ENCODE measurements at regions not wholly inside any gene's neighbourhood (a gene's known extent, or its start where the extent isn't known, plus 50 kb on each side); places are given as distances from the start of the nearest gene placed in this dataset.
"Not testable (repeated sequence)": the region's sequence is repeated elsewhere in the genome, so short reads cannot be mapped to it uniquely, and the experiment has no call there.

DNA sequence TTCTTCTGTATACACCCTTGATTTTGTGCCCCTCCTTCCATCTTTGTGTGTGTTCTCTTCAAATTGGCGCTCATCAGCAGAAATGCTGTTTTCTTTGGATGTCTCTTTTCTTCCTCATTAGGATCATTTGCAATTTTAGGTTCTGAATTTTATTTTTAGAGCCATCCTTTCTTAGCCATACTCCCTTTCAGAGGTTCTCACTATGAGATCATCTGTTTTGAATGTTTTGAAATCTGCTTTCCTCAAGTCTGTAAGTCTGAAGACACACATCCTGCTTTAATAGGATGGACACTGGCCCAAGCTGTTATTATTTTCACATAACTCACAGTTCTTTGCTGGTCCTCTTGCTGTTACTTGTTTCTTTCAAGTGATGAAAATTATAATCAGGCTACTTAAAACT, 124.8 kb downstream of the BDH1 start:
- DNase-seq: peak; percentile 66

DNA sequence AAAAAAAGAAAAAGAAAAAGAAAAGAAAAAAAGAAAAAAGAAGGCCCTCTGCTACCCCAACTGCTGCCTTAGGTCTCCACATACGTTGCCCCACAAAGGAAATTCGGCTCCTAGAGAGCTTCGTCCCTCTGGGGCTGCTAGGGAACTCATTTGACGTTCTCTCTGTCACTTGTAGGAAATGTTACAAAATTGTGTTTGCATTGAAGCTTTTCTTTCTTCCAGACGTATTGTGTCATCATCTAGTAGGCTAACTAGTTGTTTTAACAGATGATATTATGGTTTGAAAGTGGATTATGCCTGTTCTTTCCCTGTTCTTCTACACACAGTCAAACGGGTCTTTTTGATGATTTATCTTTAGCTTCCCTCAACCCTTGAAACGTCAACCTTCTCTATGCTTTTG, 125.3 kb downstream of the BDH1 start:
- DNase-seq: peak; percentile 39

GRCh38 chr3:197428952-197429351, 126.8 kb downstream of the BDH1 start:
- no peak for DNase-seq

GRCh38 chr3:197428117-197428801, 127.5 kb downstream of the BDH1 start:
- DNase-seq: peak; percentile 82

DNA sequence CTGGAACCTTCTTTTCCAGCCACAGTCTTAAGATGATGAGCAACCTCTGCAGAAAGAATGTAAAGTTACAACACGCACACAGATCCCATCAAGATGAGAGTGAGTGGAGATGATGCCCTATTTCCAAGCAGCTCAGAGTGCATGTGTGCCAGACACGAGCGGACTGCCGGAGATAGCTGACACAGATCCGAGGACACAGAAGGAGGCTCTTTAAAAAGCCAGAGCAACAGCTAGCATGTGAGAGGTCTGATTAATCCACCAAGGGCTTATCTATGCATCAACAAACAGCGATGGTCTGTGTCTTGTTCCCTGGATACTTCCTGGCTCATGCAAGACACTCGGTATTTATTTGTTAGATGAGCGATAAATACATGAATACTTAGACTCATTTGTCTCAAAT, 128.6 kb upstream of the DLG1 start:
- DNase-seq: no peak

GRCh38 chr3:197426121-197426566, 127.7 kb upstream of the DLG1 start:
- peak; percentile 61 for DNase-seq

GRCh38 chr3:197425485-197426120, 127.2 kb upstream of the DLG1 start:
- DNase-seq: no peak

DNA sequence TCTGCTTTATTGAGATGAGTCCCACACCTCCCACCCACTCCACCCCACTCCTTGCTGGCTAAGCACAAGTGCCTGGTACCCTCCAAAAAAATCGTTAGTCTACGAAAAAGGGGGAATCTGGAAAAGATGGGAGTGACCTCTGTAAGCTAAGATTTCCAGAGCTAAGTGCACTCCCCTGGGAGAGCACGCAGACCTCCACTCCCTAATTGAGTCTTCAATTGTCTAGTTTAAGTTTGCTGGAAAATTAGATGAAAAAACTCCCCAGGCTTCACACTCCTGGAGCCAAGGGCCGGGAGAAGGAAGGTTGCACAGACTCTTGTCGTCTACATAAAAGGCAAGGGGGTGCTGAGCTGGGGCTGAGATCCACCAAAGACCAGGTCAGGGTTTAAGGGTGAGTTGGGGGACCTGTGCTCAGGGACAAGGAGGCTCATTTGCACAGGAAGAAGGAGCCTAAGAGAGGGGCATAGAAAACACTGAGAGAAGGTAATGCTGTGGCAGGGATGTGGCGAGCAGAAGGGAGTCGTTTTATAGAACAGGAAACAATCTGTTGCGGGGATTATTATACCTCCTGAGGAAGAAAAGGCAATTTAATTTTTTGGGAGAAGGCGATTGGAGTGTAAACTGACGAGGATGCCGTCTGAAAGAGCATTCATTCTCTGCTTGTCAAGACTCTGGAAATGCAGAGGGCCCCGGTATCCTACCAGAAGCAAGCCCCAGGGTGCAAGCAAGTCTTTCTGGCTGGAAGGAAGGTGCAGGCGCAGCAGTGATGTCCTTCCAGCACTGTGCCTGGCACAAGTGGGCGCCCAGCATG, 126.5 kb upstream of the DLG1 start:
- no peak for DNase-seq

- no peak for DNase-seq
Observed at GRCh38 chr3:197424266-197424665, 125.9 kb upstream of the DLG1 start.

DNA sequence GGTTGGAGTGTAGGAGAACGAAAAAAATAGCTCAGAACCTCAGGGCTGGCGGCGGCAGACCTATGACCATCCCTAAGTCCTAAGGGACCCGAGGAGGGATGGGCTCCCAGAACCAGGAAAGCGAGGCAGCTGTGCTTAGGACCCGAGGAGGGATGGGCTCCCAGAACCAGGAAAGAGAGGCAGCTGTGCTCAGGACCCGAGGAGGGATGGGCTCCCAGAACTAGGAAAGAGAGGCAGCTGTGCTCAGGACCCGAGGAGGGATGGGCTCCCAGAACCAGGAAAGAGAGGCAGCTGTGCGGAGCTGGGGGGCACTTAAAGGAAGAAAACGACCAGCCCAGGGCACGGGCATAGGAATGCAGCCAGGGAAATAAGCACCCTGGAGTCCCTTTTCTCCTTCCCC, 125.0 kb upstream of the DLG1 start:
- DNase-seq: no peak

DNA sequence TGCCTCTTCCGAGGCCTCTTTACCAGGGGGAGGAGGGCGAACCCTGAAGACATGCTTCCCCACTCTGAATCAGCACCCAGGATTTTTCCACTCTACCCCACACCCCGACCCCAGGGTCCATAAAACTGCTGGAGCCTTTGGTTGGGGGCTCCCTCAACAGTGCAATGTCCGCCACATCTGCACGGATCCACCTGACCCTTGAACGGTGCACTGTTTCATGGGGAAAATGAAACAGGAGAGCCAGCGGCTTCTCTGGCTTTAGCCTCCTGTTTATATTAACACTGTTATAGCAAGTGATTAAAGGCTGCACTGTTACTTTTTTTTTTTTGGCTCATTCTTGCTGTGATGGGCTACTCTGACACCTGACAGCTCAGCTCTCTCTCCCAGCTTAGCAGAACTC, 124.1 kb upstream of the DLG1 start:
- DNase-seq: no peak

GRCh38 chr3:197421021-197421420, 122.6 kb upstream of the DLG1 start:
- no peak for DNase-seq

- DNase-seq: no peak
Observed at GRCh38 chr3:197420566-197420965, 122.2 kb upstream of the DLG1 start.

DNA sequence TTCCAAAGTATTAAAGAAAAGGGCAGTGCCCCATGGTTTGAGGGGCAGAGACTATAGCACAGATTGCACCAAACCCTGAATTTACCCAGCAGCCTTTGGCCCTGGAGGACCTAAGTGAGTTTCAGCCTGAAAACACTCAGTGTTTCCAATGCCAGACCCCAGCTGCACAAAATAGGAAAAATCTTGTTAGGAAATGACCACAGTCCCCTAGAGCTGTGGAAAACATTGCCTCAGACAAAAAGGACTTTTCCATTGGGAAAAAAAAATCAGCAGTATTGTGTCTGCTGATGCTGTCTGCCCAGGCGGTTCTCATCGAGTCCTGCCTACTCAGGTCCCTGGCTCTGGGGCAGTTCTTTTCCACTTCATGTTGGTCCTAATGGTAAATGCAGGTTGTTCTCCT, 121.7 kb upstream of the DLG1 start:
- DNase-seq: no peak

DNA sequence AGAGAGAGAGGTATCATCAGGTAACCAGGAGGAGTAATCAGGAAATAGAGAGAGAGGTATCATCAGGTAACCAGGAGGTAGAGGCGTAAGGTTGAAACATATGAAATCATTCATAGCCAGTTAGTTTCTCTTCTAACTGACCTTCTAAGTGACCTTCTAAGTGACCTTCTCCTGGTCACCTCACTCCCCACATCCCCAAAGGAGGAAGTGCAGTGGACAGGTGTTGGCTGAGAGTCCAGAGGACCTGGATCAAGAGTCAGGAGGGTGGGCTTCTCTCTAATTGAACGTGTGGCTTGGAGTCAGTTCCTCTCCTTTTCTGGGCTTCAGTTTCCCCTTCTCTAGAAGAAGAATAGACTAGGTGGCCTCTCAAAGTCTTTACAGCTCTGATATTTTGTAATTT, 121.3 kb upstream of the DLG1 start:
- no peak for DNase-seq

GRCh38 chr3:197417911-197418618, 119.7 kb upstream of the DLG1 start:
- no peak for DNase-seq

DNA sequence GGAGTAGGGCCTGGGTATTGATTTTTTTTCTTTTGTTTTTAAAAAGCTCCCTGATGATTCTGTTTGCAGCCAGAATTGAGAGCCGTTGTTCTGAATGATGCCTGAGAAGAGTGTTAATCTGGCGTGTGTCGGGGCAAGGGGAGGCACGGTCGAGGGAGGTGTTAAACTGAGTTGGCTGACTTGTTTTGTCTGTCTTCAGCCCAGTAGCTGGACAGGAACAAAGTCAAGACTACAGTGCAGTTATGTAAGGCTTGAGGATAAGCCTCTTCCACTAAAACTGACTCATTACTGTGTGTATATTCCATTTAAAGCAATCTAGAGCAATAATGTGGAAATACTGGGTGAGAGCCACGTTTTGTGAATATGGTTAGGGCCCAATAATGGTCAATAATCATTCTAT, 119.0 kb upstream of the DLG1 start:
- DNase-seq: no peak

GRCh38 chr3:197411899-197412298, 113.5 kb upstream of the DLG1 start:
- not testable (repeated sequence) for DNase-seq

DNA sequence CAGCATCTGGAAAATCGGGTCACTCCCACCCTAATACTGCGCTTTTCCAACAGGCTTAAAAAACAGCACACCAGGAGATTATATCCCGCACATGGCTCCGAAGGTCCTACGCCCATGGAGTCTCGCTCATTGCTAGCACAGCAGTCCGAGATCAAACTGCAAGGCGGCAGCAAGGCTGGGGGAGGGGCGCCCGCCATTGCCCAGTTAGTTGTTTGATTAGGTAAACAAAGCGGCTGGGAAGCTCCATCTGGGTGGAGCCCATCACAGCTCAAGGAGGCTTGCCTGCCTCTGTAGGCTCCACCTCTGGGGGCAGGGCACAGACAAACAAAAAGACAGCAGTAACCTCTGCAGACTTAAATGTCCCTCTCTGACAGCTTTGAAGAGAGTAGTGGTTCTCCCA, 111.8 kb upstream of the DLG1 start:
- DNase-seq: not testable (repeated sequence)

GRCh38 chr3:197408177-197408957, 110.0 kb upstream of the DLG1 start:
- DNase-seq: peak; percentile 61

DNA sequence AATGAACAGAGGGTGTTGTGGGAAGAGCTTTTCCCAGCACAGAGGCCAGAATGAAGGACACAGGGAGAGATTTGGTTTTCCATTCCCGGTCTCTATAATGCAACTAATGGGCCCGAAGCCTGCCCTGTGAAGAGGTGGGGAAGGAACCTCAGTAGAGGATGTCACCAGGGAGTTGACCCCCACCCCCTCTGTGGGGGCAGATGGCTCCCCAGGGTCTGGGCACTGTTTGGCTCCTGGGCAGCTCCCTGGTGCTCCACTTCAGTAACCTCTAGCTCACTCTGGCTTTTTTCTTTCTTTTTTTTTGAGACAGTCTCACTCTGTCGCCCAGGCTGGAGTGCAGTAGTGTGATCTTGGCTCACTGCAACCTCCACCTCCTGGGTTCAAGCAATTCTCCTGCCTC, 109.1 kb upstream of the DLG1 start:
- no peak for DNase-seq

DNA sequence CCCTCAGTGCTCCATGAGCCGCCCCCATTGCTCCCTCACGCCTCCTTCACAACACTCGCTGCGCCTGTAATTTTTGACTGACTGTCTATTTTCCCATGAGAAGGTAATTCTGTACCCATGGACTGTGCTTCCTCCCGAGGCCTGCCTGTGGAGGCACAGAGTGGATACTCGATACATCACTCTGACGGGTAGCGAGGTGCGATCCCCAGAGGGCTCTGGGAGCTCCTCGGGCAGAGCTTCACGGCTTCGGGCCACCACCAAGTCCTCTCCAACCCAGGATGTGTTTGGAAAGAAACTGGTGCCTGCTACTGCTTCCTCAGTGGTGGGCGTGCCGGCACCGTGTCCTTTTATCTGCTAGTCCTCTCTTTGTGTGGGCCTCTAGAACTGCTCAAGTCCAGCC, 108.6 kb upstream of the DLG1 start:
- no peak for DNase-seq

Measured in tongue (tissue), 1 donor.